Fibroblast of lung (primary cell): ENCODE measurements at regions not wholly inside any gene's neighbourhood (a gene's known extent, or its start where the extent isn't known, plus 50 kb on each side); places are given as distances from the start of the nearest gene placed in this dataset.

ENCODE experiments used
- DNase-seq, 2 donors: peaks; one replicate each; pipeline versions ENCODE4 v3.0.0 to v3.0.0-alpha.2; 2010; ENCODE audit warnings: low read depth in 2 of 2
- H2AFZ ChIP-seq: 2 replicates; pipeline ENCODE4 v1.5.1; 2012; ENCODE audit warnings: low read length, control low read depth, inconsistent platforms
- H3K27ac ChIP-seq: 2 replicates; pipeline ENCODE4 v1.5.1; 2011; ENCODE audit warnings: low read length, control low read depth; ENCODE audit not compliant: insufficient read depth
- H3K27me3 ChIP-seq: 2 replicates; pipeline ENCODE4 v1.5.1; 2011; ENCODE audit warnings: mild to moderate bottlenecking, low read length; ENCODE audit not compliant: control insufficient read depth, insufficient read depth
- H3K36me3 ChIP-seq: 2 replicates; pipeline ENCODE4 v1.5.1; 2011; ENCODE audit warnings: low read length; ENCODE audit not compliant: control insufficient read depth, insufficient read depth
- H3K4me1 ChIP-seq: 2 replicates; pipeline ENCODE4 v1.5.1; 2011; ENCODE audit warnings: low read length; ENCODE audit not compliant: control insufficient read depth, insufficient read depth; ENCODE audit errors: extremely low read depth
- H3K4me2 ChIP-seq: 2 replicates; pipeline ENCODE4 v1.5.1; 2011; ENCODE audit warnings: low read length, control low read depth; ENCODE audit not compliant: insufficient read depth; ENCODE audit errors: extremely low read depth
- H3K4me3 ChIP-seq, 4 experiments: fragments of 200-600 bp in 1 of 4; sonication (generic) in 1 of 4; replicated peaks in 1 of 4; 2 replicates each; pipeline ENCODE4 v1.5.1; 2011 to 2016; ENCODE audit warnings: low read length in 4 of 4, low read depth in 3 of 4, mild to moderate bottlenecking in 3 of 4, control low read depth in 2 of 4, inconsistent platforms in 1 of 4, mixed read lengths in 1 of 4; ENCODE audit not compliant: insufficient read depth in 1 of 4; ENCODE audit errors: control extremely low read depth in 1 of 4
- H3K79me2 ChIP-seq: 2 replicates; pipeline ENCODE4 v1.5.1; 2012; ENCODE audit warnings: mild to moderate bottlenecking, low read length, inconsistent platforms; ENCODE audit not compliant: control insufficient read depth, insufficient read depth
- H3K9ac ChIP-seq: 2 replicates; pipeline ENCODE4 v1.5.1; 2011; ENCODE audit warnings: mild to moderate bottlenecking, low read length, control low read depth; ENCODE audit not compliant: insufficient read depth
- H3K9me3 ChIP-seq: 2 replicates; pipeline ENCODE4 v1.5.1; 2012; ENCODE audit warnings: low read depth, low read length; ENCODE audit not compliant: control insufficient read depth, insufficient read depth
- H4K20me1 ChIP-seq: 2 replicates; pipeline ENCODE4 v1.5.1; 2011; ENCODE audit warnings: low read length; ENCODE audit not compliant: control insufficient read depth, insufficient read depth; ENCODE audit errors: extremely low read depth
- CTCF ChIP-seq, 2 donors: IDR thresholded peaks in 1 of 2; conservative IDR thresholded peaks in 1 of 2; 1 replicate in 1 of 2; 2 replicates in 1 of 2; pipeline ENCODE4 v1.5.1; 2011 to 2012; ENCODE audit warnings: low read length in 2 of 2, control low read depth in 1 of 2, inconsistent platforms in 1 of 2, low read depth in 1 of 2, mild to moderate bottlenecking in 1 of 2
- EZH2 ChIP-seq: IDR thresholded peaks from 2 replicates; pipeline ENCODE4 v1.5.1; 2012; ENCODE audit warnings: low read length, control low read depth, mild to moderate bottlenecking; ENCODE audit errors: missing control alignments

DNA sequence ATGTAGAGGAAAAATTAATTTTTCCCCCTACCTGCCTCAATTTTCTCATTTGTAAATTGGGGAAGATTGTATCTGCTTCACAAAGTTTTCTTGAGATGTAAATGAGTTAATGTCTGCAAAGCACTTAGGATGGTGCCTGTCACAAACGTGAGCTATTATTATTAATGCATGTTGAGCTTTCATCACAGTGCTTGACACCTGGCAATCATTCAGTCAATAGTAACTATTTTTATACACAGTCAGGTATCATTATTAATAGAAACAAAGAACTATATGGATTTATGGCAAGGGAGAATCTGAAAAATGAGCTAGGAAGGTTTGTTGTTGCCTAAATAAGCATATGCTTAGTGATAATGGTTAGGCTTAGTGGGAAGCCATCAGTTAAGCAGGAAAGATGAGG, 238.2 kb upstream of the GRM7 start:
- no peaks in the 10 kb centered on the region for H3K9me3 ChIP-seq

DNA sequence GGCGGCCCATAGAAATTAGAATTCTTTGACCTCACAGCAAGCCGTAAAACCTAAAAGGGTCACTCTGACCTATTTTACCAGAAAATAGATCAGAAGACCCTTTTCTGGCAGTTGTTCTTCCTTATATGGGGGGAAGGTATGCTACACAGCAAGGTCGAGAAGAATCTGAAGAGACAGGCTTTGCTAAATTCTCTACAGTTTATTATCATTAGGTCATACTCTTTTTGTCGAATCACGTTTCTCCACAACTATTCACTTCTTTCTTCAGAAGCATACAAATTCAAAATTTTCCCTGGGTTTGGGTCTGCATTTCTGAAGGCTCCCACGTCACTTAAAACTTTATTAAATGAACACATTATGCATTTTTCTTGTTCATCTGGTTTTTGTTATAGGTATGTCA, 229.5 kb upstream of the GRM7 start:
- Histone ChIP-seq H3K4me3 (no peak overlapping the region), H3K27me3 (no peaks in the 10 kb centered on the region), H3K4me2 (no peak overlapping the region), H3K4me1 (no peaks in the 10 kb centered on the region), H3K36me3 (no peaks in the 10 kb centered on the region), H3K27ac (no peak overlapping the region), H3K9ac (no peak overlapping the region), H4K20me1 (no peaks in the 10 kb centered on the region), H3K79me2 (no peaks in the 10 kb centered on the region), H3K9me3 (no peaks in the 10 kb centered on the region), H2AFZ (no peak overlapping the region)
- DNase-seq, result no peak
- TF ChIP-seq EZH2 (no peak), CTCF (conservative IDR thresholded peaks at IDR 0.05 in 1 of 2, IDR thresholded peaks at IDR 0.05 in 1 of 2; ENCODE audit: low read depth in 1 of 2, low read length in 2 of 2) (no peak)

More for the DNA sequence above, 238.2 kb upstream of the GRM7 start:
- no peak overlapping the region for H3K4me2 ChIP-seq
- no peak overlapping the region for H2AFZ ChIP-seq
- TF ChIP-seq EZH2, result no peak
- no peak for TF ChIP-seq CTCF (conservative IDR thresholded peaks at IDR 0.05 in 1 of 2, IDR thresholded peaks at IDR 0.05 in 1 of 2; ENCODE audit: low read depth in 1 of 2, low read length in 2 of 2)
- H3K36me3 ChIP-seq, result no peaks in the 10 kb centered on the region
- no peak for DNase-seq
- H3K4me3 ChIP-seq, result no peak overlapping the region
- no peak overlapping the region for H3K27ac ChIP-seq
- no peak overlapping the region for H3K9ac ChIP-seq
- no peaks in the 10 kb centered on the region for H3K4me1 ChIP-seq
- no peaks in the 10 kb centered on the region for H4K20me1 ChIP-seq
- H3K27me3 ChIP-seq, result no peaks in the 10 kb centered on the region
- no peaks in the 10 kb centered on the region for H3K79me2 ChIP-seq

- Histone ChIP-seq H3K36me3 (no peaks in the 10 kb centered on the region), H3K27ac (no peak overlapping the region), H3K9me3 (no peaks in the 10 kb centered on the region), H3K4me2 (no peak overlapping the region), H2AFZ (no peak overlapping the region), H3K4me1 (no peaks in the 10 kb centered on the region), H3K79me2 (no peaks in the 10 kb centered on the region), H3K27me3 (no peaks in the 10 kb centered on the region), H4K20me1 (no peaks in the 10 kb centered on the region), H3K9ac (no peak overlapping the region), H3K4me3 (no peak overlapping the region)
- TF ChIP-seq EZH2 (no peak), CTCF (conservative IDR thresholded peaks at IDR 0.05 in 1 of 2, IDR thresholded peaks at IDR 0.05 in 1 of 2; ENCODE audit: low read depth in 1 of 2, low read length in 2 of 2) (no peak)
- DNase-seq, result no peak
Measured at GRCh38 chr3:6640907-6641306, 220.0 kb upstream of the GRM7 start.
